ENCODE measurements at regions not wholly inside any gene's neighbourhood (a gene's known extent, or its start where the extent isn't known, plus 50 kb on each side); places are given as distances from the start of the nearest gene placed in this dataset.

DNA sequence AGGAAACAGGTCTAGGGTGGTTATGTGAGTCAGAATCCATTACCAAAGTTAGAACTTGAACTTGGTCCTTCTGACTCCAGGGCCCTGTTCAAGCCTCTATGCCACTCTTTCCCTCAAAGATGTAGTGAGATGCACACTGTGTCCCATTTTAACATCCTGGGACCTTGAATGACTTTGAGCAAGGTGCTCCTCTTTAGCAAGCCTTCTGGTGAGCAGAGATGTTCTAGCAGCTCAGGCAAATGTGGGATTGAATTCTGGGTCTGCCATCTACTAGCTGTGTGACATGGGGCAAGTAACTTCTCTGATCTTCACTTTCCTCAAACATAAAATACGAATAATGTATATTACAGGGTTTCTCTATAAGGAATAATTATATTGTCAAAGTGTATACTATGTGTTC, 294.0 kb upstream of the CXCR4 start:
- Histone ChIP-seq H3K27me3 (peaks cover under 1% of the 10 kb centered on the region), H3K4me3 (no peak overlapping the region), H3K27ac (no peak overlapping the region), H3K36me3 (no peaks in the 10 kb centered on the region), H3K4me1 (no peaks in the 10 kb centered on the region), H3K9me3 (no peaks in the 10 kb centered on the region)
- TF ChIP-seq, protein P1, sequence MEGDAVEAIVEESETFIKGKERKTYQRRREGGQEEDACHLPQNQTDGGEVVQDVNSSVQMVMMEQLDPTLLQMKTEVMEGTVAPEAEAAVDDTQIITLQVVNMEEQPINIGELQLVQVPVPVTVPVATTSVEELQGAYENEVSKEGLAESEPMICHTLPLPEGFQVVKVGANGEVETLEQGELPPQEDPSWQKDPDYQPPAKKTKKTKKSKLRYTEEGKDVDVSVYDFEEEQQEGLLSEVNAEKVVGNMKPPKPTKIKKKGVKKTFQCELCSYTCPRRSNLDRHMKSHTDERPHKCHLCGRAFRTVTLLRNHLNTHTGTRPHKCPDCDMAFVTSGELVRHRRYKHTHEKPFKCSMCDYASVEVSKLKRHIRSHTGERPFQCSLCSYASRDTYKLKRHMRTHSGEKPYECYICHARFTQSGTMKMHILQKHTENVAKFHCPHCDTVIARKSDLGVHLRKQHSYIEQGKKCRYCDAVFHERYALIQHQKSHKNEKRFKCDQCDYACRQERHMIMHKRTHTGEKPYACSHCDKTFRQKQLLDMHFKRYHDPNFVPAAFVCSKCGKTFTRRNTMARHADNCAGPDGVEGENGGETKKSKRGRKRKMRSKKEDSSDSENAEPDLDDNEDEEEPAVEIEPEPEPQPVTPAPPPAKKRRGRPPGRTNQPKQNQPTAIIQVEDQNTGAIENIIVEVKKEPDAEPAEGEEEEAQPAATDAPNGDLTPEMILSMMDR (IDR thresholded peaks at IDR 0.05) = no peak
- ATAC-seq = no peak
- DNase-seq = no peak
- intact Hi-C loops (cut with DNase I) = no loop called here

DNA sequence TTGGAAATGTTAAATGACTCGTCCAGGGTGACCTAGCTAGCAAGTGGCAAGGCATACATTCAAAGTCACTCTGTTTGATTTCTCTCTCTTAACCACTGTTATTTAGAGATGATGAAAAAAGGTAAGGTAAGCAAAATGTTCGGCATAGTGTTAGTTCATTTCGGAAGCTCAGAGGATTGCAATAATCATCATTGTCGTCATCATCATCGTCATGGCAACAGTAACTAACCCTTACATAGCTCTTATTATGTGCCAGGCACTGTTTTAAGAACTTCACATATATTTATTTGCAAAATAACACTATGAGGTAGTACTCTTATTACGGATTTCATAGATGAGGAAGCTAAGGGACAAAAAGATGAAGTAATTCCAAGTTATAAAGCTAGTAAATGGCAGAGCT, 292.7 kb upstream of the CXCR4 start:
- intact Hi-C loops (cut with DNase I) = no loop called here
- TF ChIP-seq, protein P1 (IDR thresholded peaks at IDR 0.05) = no peak
- no peaks in the 10 kb centered on the region for H3K9me3 ChIP-seq
- ATAC-seq = no peak
- no peak overlapping the region for H3K27ac ChIP-seq
- H3K4me3 ChIP-seq = no peak overlapping the region
- no peaks in the 10 kb centered on the region for H3K4me1 ChIP-seq
- DNase-seq = no peak
- H3K27me3 ChIP-seq = peaks cover 9% of the 10 kb centered on the region
- no peaks in the 10 kb centered on the region for H3K36me3 ChIP-seq

- Histone ChIP-seq H3K9me3 (no peaks in the 10 kb centered on the region), H3K4me3 (no peak overlapping the region), H3K27me3 (peaks cover 16% of the 10 kb centered on the region), H3K27ac (no peak overlapping the region), H3K4me1 (no peaks in the 10 kb centered on the region), H3K36me3 (no peaks in the 10 kb centered on the region)
- TF ChIP-seq, protein P1 (IDR thresholded peaks at IDR 0.05) = no peak
- no peak for DNase-seq
- intact Hi-C loops (cut with DNase I) = no loop called here
- no peak for ATAC-seq
These were observed 290.8 kb upstream of the CXCR4 start for GRCh38 chr2:136408795-136409194.

GRCh38 chr2:136407952-136408318, 290.0 kb upstream of the CXCR4 start:
- no peaks in the 10 kb centered on the region for H3K36me3 ChIP-seq
- no peak for ATAC-seq

DNA sequence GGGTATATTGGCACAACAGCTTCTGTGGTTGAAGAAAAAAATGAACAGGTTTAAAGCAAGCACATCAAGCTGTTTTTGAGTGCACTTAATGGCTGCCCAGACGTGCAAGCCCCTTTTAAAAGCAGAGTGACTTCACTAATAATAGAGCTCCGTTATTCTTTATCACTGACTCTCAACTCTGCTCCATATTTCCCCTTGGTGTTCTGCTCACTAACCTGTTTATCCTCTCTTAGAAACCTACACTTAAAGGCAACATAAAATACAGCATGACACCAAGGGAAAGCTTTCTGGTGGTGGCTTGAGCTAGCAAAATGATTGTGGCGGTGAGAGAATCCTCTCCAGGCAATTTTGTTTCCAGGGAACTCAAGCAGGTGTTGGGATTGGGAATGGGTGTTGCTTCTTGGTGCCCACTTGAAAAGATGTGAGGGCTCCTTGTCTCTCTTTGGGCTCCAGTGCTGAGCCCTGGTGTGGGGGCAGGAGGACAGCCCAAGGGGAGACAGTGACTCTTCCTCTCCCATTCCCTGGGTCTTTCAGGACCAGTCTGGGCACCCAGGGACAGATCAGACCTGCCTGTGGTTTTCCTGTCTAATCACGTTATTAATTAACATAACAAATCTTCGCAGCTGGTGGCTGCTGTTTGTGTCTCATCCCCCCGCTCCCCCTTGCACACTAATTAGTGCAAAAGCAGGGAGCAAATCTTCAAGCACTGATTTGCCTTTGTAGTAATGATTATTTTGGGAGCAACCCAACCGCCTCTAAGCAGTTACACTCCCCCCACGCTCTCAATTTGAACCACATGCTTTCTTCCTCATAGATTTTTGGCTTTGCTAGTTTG, 289.4 kb upstream of the CXCR4 start:
- TF ChIP-seq, protein P1 (IDR thresholded peaks at IDR 0.05) = no peak
- Histone ChIP-seq H3K27me3 (peaks cover 16% of the 10 kb centered on the region), H3K4me3 (no peak overlapping the region), H3K4me1 (no peaks in the 10 kb centered on the region), H3K27ac (no peak overlapping the region), H3K36me3 (no peaks in the 10 kb centered on the region), H3K9me3 (no peaks in the 10 kb centered on the region)
- ATAC-seq = no peak
- intact Hi-C loops (cut with DNase I) = no loop called here
- no peak for DNase-seq

More at GRCh38 chr2:136407952-136408318, 290.0 kb upstream of the CXCR4 start:
- no peak overlapping the region for H3K4me3 ChIP-seq
- H3K27me3 ChIP-seq = peaks cover 16% of the 10 kb centered on the region
- DNase-seq = no peak
- intact Hi-C loops (cut with DNase I) = no loop called here
- H3K4me1 ChIP-seq = no peaks in the 10 kb centered on the region
- no peaks in the 10 kb centered on the region for H3K9me3 ChIP-seq
- TF ChIP-seq, protein P1 (IDR thresholded peaks at IDR 0.05) = no peak
- H3K27ac ChIP-seq = no peak overlapping the region
